Skeletal muscle cell (primary cell): ENCODE measurements at regions not wholly inside any gene's neighbourhood (a gene's known extent, or its start where the extent isn't known, plus 50 kb on each side); places are given as distances from the start of the nearest gene placed in this dataset.
A peak's percentile ranks its signal among the peaks of the same experiment; 100 is the strongest.
"Not testable (repeated sequence)": the region's sequence is repeated elsewhere in the genome, so short reads cannot be mapped to it uniquely, and the experiment has no call there.

ENCODE experiments used
- DNase-seq: peaks from one replicate; pipeline ENCODE4 v3.0.0-alpha.2; 2010; ENCODE audit warnings: low read depth
- H3K4me3 ChIP-seq: 2 replicates; pipeline ENCODE4 v1.5.1; 2011; ENCODE audit warnings: low read depth, mild to moderate bottlenecking, control low read depth, low read length, moderate library complexity

GRCh38 chr5:53160895-53161294 is 51.3 kb upstream of the MOCS2 start:
- no peak for DNase-seq
- no peak overlapping the region for H3K4me3 ChIP-seq

GRCh38 chr5:53161876-53162275 is 52.3 kb upstream of the MOCS2 start:
- H3K4me3 ChIP-seq: no peak overlapping the region
- DNase-seq: peak; percentile 30

DNA sequence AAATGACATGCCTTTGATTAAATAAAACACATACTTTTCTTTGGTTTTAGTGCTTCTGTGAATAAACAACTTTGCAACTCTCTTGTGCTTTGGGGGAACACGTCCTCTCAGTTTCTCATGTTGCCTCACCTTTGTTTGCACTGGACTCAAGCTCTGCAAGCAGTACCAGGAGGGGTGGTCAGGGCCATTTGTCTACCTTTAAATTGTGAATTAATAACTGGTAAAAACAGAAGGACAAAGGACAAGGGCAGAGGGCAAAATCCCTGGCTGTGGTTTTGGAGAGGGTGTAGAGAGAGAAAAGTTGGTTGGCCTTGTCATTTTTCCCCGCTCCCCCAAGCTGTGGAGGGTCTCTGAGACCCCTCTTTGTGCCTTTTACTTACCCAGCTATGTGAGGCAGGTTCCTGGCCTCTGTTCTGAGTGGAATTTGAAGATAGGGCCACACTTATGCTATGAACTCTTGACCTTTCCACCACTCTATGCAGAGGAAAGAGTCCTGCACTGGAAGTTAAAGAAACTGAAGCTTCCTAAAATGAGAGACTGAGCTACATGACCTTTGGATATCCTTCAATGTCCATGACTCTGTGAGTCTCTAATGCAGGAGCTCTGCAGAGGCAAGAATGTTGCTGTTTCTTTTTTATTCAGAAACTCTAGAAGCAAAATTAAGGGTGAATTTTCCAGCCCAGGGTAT is 55.1 kb upstream of the MOCS2 start:
- DNase-seq: no peak
- no peak overlapping the region for H3K4me3 ChIP-seq

DNA sequence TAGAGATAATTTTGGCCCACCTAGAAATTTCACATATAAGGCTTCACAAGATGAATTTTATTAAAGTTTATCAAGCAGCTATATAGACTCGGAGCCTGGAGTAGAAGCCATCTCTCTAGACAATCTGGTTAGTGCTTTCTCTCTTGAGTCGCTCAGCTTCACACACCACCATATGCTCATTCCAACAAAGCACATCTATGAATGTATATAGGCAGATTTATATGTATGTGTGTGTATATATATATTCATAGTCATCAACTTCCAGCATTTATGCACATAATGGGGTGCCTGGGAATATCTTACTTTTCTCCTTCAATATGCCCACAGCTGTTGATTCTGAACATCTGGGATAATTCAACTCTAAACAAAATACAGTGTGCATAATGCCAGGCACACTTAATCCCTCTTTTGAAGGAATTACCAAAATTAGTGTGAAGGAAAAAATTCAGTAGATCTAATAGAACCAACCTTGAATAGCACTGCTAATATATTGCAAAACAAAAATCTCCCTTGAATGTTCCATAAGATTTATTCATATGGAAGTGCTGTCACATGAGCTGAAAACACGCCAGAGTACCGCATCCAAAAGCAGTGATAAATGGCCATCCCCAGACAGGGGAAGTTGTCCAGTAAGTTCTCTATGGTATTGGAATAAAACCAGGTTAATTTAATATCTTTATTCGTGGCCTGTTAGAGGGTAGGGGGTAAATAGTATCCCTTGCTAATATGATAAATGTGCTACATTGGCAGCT is 56.0 kb upstream of the MOCS2 start:
- H3K4me3 ChIP-seq: no peak overlapping the region
- DNase-seq: no peak

DNA sequence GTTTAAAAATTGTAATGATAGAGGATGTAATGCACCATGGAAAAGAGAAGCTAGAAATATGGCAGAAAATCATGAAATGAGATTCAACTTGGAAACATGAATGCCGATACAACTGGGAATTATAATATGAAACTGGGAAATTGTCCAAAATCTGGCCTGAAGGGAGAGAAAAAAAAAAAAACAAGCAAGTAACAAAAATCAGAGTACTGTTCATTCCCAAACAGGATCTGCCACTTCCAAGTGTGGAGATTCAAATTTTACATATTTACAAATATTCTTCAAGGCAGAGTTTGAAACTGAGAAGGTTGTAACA is 56.6 kb upstream of the MOCS2 start:
- DNase-seq: no peak
- H3K4me3 ChIP-seq: no peak overlapping the region

DNA sequence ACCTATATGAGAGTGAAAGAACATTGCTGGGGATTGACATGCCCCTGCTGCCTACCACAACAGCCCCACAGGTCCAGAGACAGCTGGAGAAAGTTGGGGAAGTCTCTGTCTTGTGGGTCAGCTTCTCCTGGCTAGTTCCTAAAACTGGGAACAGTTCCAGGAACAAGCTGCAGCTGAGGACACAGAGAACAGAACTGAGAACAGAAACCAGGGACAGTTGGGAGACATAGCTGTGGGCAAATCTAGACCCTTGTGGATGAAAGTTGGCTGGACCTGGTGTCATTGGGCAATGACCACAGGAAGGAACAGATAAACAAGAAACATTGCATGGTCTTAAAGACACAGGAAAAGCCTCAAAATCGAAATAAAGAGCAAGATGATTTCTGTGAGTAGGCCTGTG is 58.3 kb upstream of the MOCS2 start:
- peak; percentile 84 for DNase-seq
- no peak overlapping the region for H3K4me3 ChIP-seq

- no peak for DNase-seq
- no peak overlapping the region for H3K4me3 ChIP-seq
Measured at GRCh38 chr5:53169933-53170332, 60.4 kb upstream of the MOCS2 start.

GRCh38 chr5:53170746-53171349 is 61.3 kb upstream of the MOCS2 start:
- no peak overlapping the region for H3K4me3 ChIP-seq
- DNase-seq: no peak

DNA sequence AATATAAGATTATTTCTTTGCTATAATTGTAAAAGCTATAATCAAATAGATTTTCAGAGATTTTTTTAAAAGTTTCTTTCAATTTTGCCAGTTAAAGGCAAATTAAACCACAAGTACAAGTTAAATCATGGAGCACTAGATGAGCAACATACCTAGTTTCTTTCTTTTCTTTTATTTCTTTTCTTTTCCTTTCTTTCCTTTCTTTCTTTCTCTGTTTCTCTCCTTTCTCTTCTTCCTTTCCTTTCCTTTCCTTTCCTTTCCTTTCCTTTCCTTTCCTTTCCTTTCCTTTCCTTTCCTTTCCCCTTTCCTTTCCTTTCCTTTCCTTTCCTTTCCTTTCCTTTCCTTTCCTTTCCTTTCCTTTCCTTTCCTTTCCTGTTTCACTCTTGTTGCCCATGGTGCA is 62.5 kb upstream of the MOCS2 start:
- H3K4me3 ChIP-seq, DNase-seq: not testable (repeated sequence)

DNA sequence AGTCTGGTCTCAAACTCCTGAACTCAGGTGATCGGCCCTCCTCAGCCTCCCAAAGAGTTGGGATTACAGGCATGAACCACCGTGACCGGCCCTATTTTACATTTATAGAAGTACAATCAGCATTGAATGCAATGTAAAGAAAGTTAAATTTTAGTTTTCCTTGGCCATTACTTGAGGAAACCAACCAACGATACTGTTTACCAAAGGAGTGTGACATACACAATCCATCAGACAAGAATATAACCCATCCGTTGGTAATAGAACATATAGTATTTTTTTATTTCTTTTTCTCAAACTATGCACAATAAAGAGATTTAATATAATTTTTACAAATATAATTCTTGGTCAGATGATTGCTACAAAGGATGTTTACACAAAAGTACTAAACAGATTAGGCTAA is 63.1 kb upstream of the MOCS2 start:
- no peak overlapping the region for H3K4me3 ChIP-seq
- no peak for DNase-seq

- no peak for DNase-seq
- no peak overlapping the region for H3K4me3 ChIP-seq
Measured at GRCh38 chr5:53173083-53173482, 63.5 kb upstream of the MOCS2 start.

GRCh38 chr5:53178830-53179229 is 69.3 kb upstream of the MOCS2 start:
- H3K4me3 ChIP-seq: no peak overlapping the region
- no peak for DNase-seq

DNA sequence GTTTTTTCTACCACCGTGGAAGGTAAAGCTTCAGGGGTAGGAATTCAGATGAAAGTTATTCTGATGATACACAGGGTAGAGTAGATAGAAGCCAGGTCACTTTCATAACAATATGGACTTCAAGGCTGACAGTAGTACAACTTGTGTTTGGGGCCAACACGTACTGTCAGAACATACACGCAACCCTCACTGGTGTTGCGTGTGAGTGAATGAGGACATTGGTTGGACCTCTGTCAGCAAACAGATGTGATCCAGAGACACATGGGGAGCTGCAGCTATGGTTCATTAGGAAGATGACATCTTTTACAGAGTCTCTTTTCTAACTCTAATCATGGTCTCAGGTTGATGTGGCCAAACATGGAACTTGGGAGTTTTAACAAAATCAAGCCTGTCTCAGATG is 70.1 kb upstream of the MOCS2 start:
- no peak for DNase-seq
- H3K4me3 ChIP-seq: no peak overlapping the region

DNA sequence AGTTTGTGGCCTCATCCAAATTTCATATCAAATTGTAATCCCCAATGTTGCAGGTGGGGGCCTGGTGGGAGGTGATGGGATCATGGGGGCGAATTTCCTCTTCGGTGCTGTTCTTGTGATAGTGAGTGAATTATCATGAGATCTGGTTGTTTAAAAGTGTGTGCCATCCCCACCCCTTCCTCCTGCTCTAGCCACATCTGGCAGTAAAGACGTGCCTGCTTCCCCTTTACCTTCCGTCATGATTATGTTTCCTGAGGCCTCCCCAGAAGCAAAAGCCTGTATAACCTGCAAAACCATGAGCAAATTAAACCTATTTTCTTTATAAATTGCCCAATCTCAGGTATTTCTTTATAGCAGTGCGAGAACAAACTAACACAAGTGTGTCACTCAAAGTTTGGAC is 71.0 kb upstream of the MOCS2 start:
- DNase-seq: no peak
- no peak overlapping the region for H3K4me3 ChIP-seq

GRCh38 chr5:53180991-53181390 is 71.4 kb upstream of the MOCS2 start:
- no peak overlapping the region for H3K4me3 ChIP-seq
- no peak for DNase-seq

DNA sequence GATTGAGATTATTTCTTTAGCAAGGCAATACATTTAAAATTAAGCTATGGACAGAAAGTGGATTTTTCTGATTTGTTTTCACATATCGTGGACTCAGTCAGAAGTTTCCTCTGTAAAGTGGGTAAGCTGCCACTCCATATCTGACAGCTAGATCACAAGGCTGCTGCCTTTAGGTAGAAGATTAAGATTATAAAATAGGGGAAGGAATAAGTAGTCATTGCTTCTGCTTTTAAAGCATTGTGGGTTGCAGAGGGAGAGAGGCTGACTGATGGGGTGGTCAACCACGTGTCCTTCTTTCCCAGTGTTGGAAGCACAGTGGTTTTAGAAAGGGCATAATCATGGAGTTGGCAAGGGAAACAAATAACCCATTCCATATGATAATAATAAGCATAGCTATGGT is 74.3 kb upstream of the MOCS2 start:
- H3K4me3 ChIP-seq: no peak overlapping the region
- DNase-seq: no peak

GRCh38 chr5:53191548-53192165 is 82.1 kb upstream of the MOCS2 start:
- no peak overlapping the region for H3K4me3 ChIP-seq
- DNase-seq: no peak

DNA sequence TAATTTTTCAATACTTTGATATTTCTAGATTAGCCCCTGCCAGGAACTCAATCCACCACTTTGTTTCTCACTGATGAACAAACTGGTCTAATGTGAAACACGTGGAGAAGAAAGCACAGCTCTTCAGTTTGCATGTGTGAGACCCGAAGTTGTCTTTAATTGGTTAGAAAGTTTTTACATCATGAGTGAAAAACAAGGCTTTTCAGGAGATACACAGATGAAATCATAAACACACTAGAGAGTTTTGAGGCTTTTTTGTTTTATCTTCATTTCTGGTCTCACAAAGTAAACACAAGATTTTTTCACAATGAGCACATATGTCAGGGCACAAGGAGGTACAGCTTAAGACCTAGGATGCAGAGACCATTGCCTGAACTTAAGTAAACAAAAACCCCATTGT is 84.5 kb upstream of the MOCS2 start:
- DNase-seq: no peak

GRCh38 chr5:53199882-53200281 is 90.3 kb upstream of the MOCS2 start:
- no peak overlapping the region for H3K4me3 ChIP-seq
- no peak for DNase-seq

More for the DNA sequence above, 84.5 kb upstream of the MOCS2 start:
- H3K4me3 ChIP-seq: no peak overlapping the region

GRCh38 chr5:53200306-53200705 is 90.7 kb upstream of the MOCS2 start:
- DNase-seq: no peak
- H3K4me3 ChIP-seq: no peak overlapping the region

DNA sequence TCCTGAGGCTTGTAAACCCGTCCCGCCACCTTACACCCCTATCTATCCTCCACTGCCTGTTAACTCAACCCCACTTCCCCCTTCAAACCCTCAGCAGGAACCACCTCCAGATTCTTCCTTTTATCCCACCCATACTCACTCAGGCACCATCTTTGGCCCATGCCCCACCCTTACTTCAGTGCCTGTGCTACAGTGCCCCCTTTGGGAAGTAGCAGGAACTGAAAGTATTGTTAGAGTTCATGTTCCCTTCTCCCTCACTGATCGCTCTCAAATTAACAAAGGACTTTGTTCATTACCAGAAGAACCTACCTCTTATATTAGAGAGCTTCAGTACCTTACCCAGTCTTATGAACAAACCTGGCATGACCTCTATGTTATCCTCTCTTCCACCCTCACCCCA is 92.2 kb upstream of the MOCS2 start:
- H3K4me3 ChIP-seq: no peak overlapping the region
- DNase-seq: no peak
